ENCODE measurements at regions not wholly inside any gene's neighbourhood (a gene's known extent, or its start where the extent isn't known, plus 50 kb on each side); places are given as distances from the start of the nearest gene placed in this dataset.

- TF ChIP-seq CTCF (IDR thresholded peaks at IDR 0.05) (no peak), ZFX (IDR thresholded peaks at IDR 0.05; ENCODE audit: borderline replicate concordance) (no peak)
These were observed 298.2 kb upstream of the LRRC7 start for GRCh38 chr1:69269491-69269890.

Measured in 22Rv1 (cell line).